ENCODE measurements at regions not wholly inside any gene's neighbourhood (a gene's known extent, or its start where the extent isn't known, plus 50 kb on each side); places are given as distances from the start of the nearest gene placed in this dataset.

DNA sequence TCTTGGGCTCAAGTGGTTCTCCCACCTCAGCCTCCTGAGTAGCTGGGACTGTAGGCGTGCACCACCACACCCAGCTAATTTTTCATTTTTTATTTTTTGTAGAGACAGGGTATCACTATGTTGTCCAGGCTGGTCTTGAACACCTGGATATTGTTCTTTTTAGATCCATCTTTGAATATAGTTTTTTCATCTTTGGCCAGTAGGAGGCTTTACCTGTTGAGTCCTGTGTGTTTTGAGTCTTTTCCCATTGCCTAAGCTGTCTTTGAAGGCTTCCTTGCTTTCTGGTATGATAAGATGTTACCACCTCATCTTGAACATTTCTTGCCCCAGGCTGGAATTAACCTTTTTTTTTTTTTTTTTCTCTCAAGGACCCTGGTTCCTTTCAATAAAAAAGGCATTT, 387.8 kb upstream of the RUNX1 start:
- peak; percentile 20; the same call in 1 of the 2 replicates for TF ChIP-seq CTCF (IDR thresholded peaks at IDR 0.05; ENCODE audit: low read length)
- no peak for TF ChIP-seq EZH2 (optimal IDR thresholded peaks at IDR 0.05; ENCODE audit: low read depth, low read length)
